Natural killer cell treated with Interleukin-12 subunit alpha and Interleukin-12 subunit beta and Interleukin-15 and Interleukin-18, amount 100 ng/mL, for 72 hours (primary cell): ENCODE measurements at regions not wholly inside any gene's neighbourhood (a gene's known extent, or its start where the extent isn't known, plus 50 kb on each side); places are given as distances from the start of the nearest gene placed in this dataset.

Experiments used
- ATAC-seq, 2 donors: fragments of 150-1000 bp; cut with Tn5 transposase in 1 of 2; sonication (Bioruptor Pico), chemical (Tn5 transposase) in 1 of 2; 2 replicates each; pipeline ENCODE4 v1.10.0; 2021
- DNase-seq: peaks from one replicate; pipeline ENCODE4 v3.0.0; 2022; ENCODE audit warnings: low spot score
- H3K27ac Mint-ChIP-seq, 2 donors: 1 replicate in 1 of 2; 2 replicates in 1 of 2; pipeline ENCODE4 v1.8.0; 2022; ENCODE audit warnings: mixed read lengths in 2 of 2, mild to moderate bottlenecking in 1 of 2, moderate library complexity in 1 of 2
- H3K27me3 Mint-ChIP-seq, 2 donors: 1 replicate in 1 of 2; 2 replicates in 1 of 2; pipeline ENCODE4 v1.8.0; 2022; ENCODE audit warnings: mixed read lengths in 2 of 2
- H3K36me3 Mint-ChIP-seq: one replicate; pipeline ENCODE4 v1.8.0; 2022; ENCODE audit warnings: mixed read lengths
- H3K4me1 Mint-ChIP-seq, 2 donors: 1 replicate in 1 of 2; 2 replicates in 1 of 2; pipeline ENCODE4 v1.8.0; 2022; ENCODE audit warnings: low read depth in 2 of 2, mixed read lengths in 2 of 2, mild to moderate bottlenecking in 1 of 2
- H3K4me3 Mint-ChIP-seq: one replicate; pipeline ENCODE4 v1.8.0; 2022; ENCODE audit warnings: mixed read lengths
- H3K9me3 Mint-ChIP-seq: 2 replicates; pipeline ENCODE4 v1.8.0; 2022; ENCODE audit warnings: mixed read lengths

DNA sequence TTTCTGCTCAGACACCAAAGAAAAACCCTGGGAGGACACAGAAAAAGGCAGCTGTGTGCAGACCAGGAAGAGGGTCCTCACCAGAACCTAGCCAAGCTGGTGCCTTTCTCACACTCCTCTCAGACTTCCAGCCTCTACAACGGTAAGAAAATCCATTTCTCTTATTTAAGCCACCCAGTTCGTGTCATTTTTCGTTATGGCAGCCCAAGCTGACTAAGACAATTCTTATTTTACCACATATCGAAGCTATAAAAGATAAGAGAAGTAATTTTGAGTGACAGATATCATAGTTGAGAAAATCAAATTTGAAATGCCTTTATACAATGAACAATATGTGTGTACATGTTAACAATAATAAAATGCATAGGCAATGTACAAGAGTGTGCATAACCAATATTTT is 219.5 kb downstream of the CBLN2 start:
- no peaks in the 10 kb centered on the region for H3K27me3 Mint-ChIP-seq
- ATAC-seq, result no peak
- H3K4me1 Mint-ChIP-seq, result no peaks in the 10 kb centered on the region
- no peaks in the 10 kb centered on the region for H3K36me3 Mint-ChIP-seq
- no peak for DNase-seq
- no peak overlapping the region for H3K4me3 Mint-ChIP-seq
- H3K9me3 Mint-ChIP-seq, result peaks cover 9% of the 10 kb centered on the region
- no peak overlapping the region for H3K27ac Mint-ChIP-seq

DNA sequence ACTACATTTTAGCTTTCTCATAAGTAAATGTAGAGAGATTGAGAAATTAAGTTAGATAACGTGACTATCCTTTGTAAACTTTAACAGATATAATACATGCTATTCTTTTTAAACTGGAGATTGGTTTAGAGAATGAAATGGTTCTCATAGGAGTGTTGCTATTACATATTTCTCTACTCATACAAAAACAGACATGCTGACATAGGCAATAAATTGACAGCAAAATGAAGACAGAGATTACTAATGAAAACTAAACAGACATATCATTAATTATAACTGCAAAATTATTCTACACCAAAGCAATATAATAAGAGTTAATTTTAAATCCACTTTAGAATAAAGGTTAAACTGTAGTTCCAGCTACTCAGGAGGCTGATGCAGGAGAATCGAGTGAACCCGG is 227.6 kb downstream of the CBLN2 start:
- Mint-ChIP-seq H3K4me1 (no peaks in the 10 kb centered on the region), H3K4me3 (no peak overlapping the region), H3K27ac (no peak overlapping the region), H3K27me3 (no peaks in the 10 kb centered on the region), H3K9me3 (peaks cover 13% of the 10 kb centered on the region), H3K36me3 (no peaks in the 10 kb centered on the region)
- no peak for ATAC-seq
- no peak for DNase-seq

DNA sequence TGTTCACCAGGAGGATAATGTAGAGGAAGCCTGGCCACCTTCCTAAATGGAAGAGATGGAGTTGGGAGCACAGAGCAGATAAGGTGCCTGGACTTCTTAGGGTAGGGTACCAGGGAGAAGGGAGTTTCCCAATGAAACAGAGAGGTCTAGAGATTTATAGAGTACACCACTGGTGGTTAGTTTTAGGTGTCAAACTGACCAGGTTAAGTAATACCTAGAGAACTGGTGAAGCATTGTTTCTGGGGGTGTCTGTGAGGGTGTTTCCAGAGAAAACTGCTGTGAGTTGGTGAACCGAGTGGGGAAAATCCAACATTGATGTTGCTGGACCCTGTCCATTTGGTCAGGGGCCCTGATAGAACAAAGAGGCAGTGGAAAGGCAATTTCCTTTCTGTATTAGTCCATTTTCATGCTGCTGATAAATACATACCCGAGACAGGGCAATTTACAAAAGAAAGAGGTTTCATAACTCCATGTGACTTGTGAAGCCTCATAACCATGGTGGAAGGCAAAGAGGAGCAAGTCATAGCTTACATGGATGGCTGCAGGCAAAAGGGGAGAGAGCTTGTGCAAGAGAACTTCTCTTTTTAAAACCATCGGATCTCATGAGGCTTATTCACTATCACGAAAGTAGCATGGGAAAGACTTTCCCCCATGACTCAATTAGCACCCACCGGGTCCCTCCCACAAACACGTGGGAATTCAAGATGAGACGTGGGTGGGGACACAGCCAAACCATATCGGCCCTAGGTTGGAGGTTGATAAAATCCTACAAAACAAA is 260.8 kb downstream of the CBLN2 start:
- no peaks in the 10 kb centered on the region for H3K4me1 Mint-ChIP-seq
- DNase-seq (no peak), ATAC-seq (no peak)

DNA sequence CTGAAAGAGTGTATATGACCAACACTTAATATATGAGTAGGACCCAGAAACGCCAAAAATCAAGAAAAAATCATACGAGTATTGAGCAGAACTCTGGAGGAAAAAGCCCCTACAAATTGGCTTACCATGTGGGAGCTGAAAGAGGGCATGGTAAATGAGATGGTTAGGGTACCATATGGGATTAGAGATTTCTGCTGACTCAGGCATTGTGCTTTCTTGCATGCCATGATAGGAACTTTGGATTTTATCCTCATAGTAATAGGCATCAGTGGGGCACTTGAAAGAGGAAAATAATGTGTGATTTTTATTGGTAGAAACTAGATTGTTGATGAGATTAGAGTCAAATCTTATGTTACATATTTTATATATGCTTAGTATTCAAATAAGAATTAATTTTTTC is 271.1 kb downstream of the CBLN2 start:
- Mint-ChIP-seq H3K4me1 (no peaks in the 10 kb centered on the region), H3K4me3 (no peak overlapping the region), H3K27me3 (no peaks in the 10 kb centered on the region), H3K36me3 (peaks cover 13% of the 10 kb centered on the region), H3K27ac (no peak overlapping the region), H3K9me3 (peaks cover 34% of the 10 kb centered on the region)
- DNase-seq (no peak), ATAC-seq (no peak)

More for the DNA sequence above, 260.8 kb downstream of the CBLN2 start:
- Mint-ChIP-seq H3K36me3 (peaks cover 5% of the 10 kb centered on the region), H3K4me3 (no peak overlapping the region), H3K27ac (no peak overlapping the region), H3K9me3 (peaks cover 22% of the 10 kb centered on the region), H3K27me3 (no peaks in the 10 kb centered on the region)

DNA sequence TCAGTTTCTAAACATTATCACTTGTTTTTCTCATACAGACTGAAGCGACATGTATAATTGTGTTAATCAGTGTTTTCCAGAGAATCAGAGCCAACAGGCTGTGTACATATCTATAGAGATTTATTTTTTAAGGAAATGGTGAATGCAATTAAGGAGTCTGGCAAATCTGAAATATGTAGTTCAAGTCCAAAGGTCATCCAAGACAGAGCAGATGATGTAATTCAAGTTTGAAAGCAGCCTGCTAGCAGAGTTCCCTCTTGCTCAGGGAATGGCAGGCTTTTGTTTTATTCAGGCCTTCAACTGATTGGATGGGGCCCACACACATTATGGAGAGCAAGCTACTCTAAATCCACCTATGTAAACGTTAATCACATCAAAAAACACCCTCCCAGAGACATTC is 282.6 kb downstream of the CBLN2 start:
- H3K4me3 Mint-ChIP-seq, result no peak overlapping the region
- H3K4me1 Mint-ChIP-seq, result no peaks in the 10 kb centered on the region
- ATAC-seq, result no peak

DNA sequence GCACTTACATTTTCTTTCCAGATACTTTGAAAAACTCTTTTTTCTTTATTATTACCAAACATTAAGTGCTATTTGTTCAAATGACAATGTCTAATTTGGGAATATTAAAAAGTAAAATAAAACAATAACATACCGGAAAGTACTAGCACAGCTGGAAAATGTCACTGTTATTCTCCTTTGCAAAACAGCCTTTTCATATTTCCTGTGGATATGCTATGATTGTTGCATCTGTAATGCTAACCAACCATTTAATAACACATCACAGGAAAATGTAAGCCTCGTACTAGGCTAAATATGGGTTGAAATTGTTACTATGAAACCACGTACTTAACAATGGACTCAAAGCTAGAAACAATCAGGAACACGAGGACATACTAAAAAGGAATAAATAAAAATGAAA is 298.1 kb downstream of the CBLN2 start:
- H3K4me3 Mint-ChIP-seq, result no peak overlapping the region
- peaks cover 14% of the 10 kb centered on the region for H3K9me3 Mint-ChIP-seq
- H3K27me3 Mint-ChIP-seq, result no peaks in the 10 kb centered on the region
- DNase-seq, result no peak
- H3K4me1 Mint-ChIP-seq, result no peaks in the 10 kb centered on the region
- H3K27ac Mint-ChIP-seq, result no peak overlapping the region
- ATAC-seq, result no peak
- H3K36me3 Mint-ChIP-seq, result no peaks in the 10 kb centered on the region

More for the DNA sequence above, 282.6 kb downstream of the CBLN2 start:
- no peak for DNase-seq
- H3K9me3 Mint-ChIP-seq, result peaks cover 7% of the 10 kb centered on the region
- H3K36me3 Mint-ChIP-seq, result no peaks in the 10 kb centered on the region
- no peaks in the 10 kb centered on the region for H3K27me3 Mint-ChIP-seq
- H3K27ac Mint-ChIP-seq, result no peak overlapping the region

DNA sequence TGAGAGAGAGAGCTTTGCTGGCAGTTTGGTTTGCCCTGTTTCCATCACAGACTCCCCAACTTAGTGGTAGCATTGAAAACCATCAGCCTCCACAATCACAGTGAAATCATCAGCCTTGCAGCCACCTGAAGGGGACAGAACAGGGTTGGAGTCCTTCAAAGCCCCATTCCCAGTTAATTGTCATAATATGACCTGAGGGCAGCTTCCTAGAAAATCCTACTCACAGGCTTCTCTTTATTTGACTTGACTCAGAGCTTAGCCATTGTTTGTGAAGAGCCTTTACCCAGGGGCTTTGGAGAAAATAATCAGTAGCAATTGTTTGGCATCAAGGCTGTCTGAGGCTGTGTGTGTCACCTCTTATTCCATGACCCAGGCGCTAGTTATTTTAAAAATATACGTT is 308.7 kb downstream of the CBLN2 start:
- Mint-ChIP-seq H3K27me3 (no peaks in the 10 kb centered on the region), H3K4me3 (no peak overlapping the region), H3K27ac (no peak overlapping the region), H3K4me1 (no peaks in the 10 kb centered on the region), H3K9me3 (peaks cover 5% of the 10 kb centered on the region), H3K36me3 (no peaks in the 10 kb centered on the region)
- no peak for DNase-seq
- ATAC-seq, result no peak

DNA sequence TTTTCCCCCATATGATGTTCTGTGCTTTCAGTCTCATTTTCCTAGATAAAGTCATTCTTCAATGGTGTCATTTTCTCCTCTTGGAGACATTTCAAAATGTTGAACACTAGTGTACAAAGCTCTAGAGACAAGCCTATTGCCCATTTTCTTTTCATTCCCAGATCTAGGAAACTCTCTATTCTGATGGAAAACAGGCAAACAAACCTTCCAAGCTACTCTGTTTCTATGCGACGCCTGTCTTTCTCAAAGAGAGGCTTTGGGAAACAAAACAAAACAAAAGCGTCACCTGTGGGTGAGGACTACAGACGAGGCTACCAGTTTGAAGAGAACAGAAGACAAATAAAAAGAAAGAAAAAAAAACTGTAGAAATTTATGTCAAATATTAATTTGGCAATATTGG is 311.0 kb downstream of the CBLN2 start:
- H3K36me3 Mint-ChIP-seq, result no peaks in the 10 kb centered on the region
- no peak overlapping the region for H3K27ac Mint-ChIP-seq
- no peaks in the 10 kb centered on the region for H3K27me3 Mint-ChIP-seq
- no peak for ATAC-seq
- H3K9me3 Mint-ChIP-seq, result peaks cover 8% of the 10 kb centered on the region
- H3K4me3 Mint-ChIP-seq, result no peak overlapping the region
- no peak for DNase-seq
- H3K4me1 Mint-ChIP-seq, result no peaks in the 10 kb centered on the region

DNA sequence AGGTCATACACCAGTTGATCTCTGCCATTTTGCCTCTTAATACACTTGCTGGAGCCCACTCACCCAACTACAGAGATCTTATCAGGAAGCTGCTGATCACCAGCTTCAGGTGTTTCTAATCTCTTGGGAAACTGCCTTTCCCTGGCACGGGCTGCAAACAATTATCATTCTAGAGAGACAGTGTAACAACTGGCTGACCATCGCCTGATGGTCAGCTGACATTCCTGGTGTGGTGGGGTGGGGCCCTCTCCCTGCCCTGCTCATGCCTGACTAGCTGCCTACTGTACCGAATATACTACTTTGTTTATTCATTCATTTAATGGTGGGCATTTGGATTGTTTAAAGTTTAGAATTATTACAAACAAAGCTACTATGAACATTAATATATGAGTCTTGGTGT is 311.5 kb downstream of the CBLN2 start:
- Mint-ChIP-seq H3K4me1 (no peaks in the 10 kb centered on the region), H3K9me3 (peaks cover 8% of the 10 kb centered on the region), H3K4me3 (no peak overlapping the region), H3K27me3 (no peaks in the 10 kb centered on the region), H3K36me3 (no peaks in the 10 kb centered on the region), H3K27ac (no peak overlapping the region)
- DNase-seq, result no peak
- ATAC-seq, result no peak

DNA sequence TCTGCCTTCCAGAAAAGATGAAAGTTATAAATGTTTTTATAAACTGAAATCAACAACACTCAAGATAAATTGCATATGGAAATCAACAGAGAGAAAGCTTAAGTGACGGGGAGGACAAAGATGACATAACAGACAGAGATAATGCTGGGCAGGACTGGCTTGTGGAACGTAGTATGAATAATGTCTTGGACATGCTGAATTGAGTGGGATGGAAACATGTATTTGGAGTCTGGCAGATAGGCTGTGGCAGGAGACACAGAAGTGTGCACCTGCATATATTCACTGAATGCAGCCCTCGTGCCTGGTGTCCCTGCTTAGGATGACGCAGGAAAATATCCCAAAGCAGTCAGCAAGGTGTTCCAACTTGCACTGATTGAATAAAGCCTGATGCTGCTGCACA is 318.2 kb downstream of the CBLN2 start:
- Mint-ChIP-seq H3K9me3 (peaks cover 6% of the 10 kb centered on the region), H3K27me3 (no peaks in the 10 kb centered on the region), H3K4me3 (no peak overlapping the region), H3K27ac (no peak overlapping the region), H3K4me1 (no peaks in the 10 kb centered on the region), H3K36me3 (no peaks in the 10 kb centered on the region)
- no peak for DNase-seq
- ATAC-seq, result no peak

DNA sequence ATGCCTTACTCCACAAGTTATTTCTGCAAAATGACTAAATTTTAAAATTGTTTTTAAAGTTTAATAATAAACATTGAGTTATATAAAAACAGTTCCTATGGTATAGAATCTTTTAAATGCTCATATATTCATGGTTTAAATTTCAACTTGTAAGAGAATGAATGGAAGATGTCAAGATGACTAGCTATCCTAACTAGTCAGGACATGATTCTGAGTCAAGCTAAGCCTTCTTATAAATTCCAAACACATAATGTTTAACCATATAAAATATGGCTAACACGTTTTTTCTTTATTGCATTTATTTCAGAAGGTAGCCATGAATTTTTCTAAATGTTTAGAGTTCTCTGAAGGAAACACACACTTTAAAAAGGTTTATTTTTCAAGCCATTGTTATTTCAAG is 320.4 kb downstream of the CBLN2 start:
- H3K27ac Mint-ChIP-seq, result no peak overlapping the region
- no peaks in the 10 kb centered on the region for H3K36me3 Mint-ChIP-seq
- no peak for DNase-seq
- no peak overlapping the region for H3K4me3 Mint-ChIP-seq
- peaks cover 11% of the 10 kb centered on the region for H3K9me3 Mint-ChIP-seq
- no peaks in the 10 kb centered on the region for H3K4me1 Mint-ChIP-seq
- ATAC-seq, result no peak
- H3K27me3 Mint-ChIP-seq, result no peaks in the 10 kb centered on the region

DNA sequence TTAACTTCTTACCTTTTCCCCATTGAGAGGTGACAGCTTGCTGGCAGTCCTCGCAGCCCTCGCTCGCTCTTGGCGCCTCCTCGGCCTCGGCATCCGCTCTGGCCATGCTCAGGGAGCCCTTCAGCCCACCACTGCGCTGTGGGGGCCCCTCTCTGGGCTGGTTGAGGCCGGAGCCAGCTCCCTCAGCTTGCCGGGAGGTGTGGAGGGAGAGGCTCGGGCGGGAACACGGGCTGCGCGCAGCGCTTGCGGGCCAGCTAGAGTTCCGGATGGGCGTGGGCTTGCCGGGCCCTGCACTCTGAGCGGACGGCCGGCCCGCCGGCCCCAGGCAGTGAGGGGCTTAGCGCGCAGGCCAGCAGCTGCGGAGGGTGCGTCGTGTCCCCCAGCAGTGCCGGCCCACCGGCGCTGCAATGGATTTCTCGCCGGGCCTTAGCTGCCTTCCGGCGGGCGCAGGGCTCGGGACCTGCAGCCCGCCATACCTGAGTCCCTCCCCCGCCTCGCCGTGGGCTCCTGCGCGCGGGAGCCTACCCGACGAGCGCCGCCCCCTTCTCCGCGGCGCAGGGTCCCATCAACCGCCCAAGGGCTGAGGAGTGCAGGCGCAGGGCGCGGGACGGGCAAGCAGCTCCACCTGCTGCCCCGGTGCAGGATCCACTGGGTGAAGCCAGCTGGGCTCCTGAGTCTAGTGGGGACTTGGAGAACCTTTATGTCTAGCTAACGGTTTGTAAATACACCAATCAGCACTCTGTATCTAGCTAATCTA is 335.0 kb downstream of the CBLN2 start:
- H3K9me3 Mint-ChIP-seq, result peaks cover 12% of the 10 kb centered on the region
- H3K4me3 Mint-ChIP-seq, result no peak overlapping the region
- H3K27ac Mint-ChIP-seq, result no peak overlapping the region
- H3K4me1 Mint-ChIP-seq, result no peaks in the 10 kb centered on the region
- no peaks in the 10 kb centered on the region for H3K36me3 Mint-ChIP-seq
- no peaks in the 10 kb centered on the region for H3K27me3 Mint-ChIP-seq
- ATAC-seq, result no peak
- DNase-seq, result no peak

DNA sequence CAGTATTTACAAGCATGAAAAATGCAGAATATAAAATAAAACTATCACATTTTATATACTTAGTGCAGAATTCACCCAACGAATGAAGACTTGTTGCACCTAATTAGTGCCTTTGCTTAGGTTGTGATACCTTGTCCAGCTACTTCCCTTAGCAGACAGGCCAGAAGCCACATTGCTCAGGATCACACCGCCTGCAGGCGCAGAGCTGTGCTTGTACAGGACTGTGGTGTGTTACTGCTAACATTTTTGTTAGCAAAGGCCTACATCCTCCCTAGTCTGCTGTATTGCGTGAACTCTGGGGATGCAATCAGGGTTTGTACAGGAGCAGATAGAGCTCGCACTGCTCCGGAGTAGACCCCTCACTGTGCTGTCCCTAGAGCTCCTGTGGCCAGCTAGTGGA is 336.9 kb downstream of the CBLN2 start:
- H3K4me3 Mint-ChIP-seq, result no peak overlapping the region
- H3K4me1 Mint-ChIP-seq, result no peaks in the 10 kb centered on the region

DNA sequence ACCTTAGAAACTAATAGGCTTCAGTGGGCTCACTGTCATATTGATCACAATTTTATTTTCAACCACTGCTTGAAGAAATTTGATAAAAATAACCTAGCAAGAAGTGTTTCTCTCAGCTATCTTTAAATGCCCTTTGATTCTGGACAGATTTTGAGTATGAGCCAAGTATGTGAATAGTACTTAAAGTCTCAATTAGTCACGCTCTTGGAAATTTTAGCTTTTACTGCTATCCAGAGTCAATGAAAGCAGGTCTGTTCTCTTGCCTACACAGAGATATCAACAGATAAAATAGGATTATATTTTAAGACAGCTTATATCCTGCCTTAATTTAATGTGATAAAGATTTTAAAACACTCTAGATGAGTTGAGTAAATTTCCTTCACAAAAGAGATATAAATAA is 337.3 kb downstream of the CBLN2 start:
- DNase-seq (no peak), ATAC-seq (no peak)
- Mint-ChIP-seq H3K27me3 (no peaks in the 10 kb centered on the region), H3K4me1 (no peaks in the 10 kb centered on the region), H3K4me3 (no peak overlapping the region), H3K9me3 (peaks cover 8% of the 10 kb centered on the region), H3K36me3 (no peaks in the 10 kb centered on the region), H3K27ac (no peak overlapping the region)

More for the DNA sequence above, 336.9 kb downstream of the CBLN2 start:
- ATAC-seq (no peak), DNase-seq (no peak)
- Mint-ChIP-seq H3K27ac (no peak overlapping the region), H3K27me3 (no peaks in the 10 kb centered on the region), H3K9me3 (peaks cover 8% of the 10 kb centered on the region), H3K36me3 (no peaks in the 10 kb centered on the region)
